ENCODE measurements at regions not wholly inside any gene's neighbourhood (a gene's known extent, or its start where the extent isn't known, plus 50 kb on each side); places are given as distances from the start of the nearest gene placed in this dataset.
"Not testable (repeated sequence)": the region's sequence is repeated elsewhere in the genome, so short reads cannot be mapped to it uniquely, and the experiment has no call there.

DNA sequence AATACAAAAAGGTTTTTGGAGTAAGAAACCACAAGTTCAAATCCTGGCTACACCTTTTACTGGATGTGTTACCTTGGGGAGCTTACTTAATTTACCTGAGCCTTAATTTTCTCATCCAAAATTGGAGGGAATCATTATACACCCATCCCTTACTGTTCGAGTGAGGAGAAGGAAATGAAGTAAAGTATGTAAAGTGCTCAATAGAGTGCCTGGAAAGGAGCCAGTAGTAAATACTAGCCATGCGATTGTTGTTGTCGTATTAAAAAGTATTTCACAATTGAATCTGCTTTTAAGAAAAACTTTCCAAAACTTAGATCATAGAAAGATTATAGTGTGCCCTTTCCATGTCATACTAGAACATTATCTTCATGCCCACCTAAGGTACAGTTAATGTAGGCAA, 124.5 kb downstream of the ATXN3L start:
- no peaks in the 10 kb centered on the region for H3K36me3 ChIP-seq
- H3K4me1 ChIP-seq: no peaks in the 10 kb centered on the region
- H3K9me3 ChIP-seq: no peaks in the 10 kb centered on the region
- no peak for DNase-seq (ENCODE audit: low spot score in 2 of 2)
- H3K27ac ChIP-seq: no peak overlapping the region
- intact Hi-C loops (cut with DNase I; ENCODE audit: low total_unique reads): no loop called here
- no peak overlapping the region for H3K4me3 ChIP-seq
- H3K27me3 ChIP-seq: peaks cover 0 to 4% of the 10 kb centered on the region in 2 donors
- TF ChIP-seq POLR2AphosphoS5 (IDR thresholded peaks at IDR 0.05) (no peak), POLR2A (IDR thresholded peaks at IDR 0.05) (no peak)
- TF ChIP-seq, protein P1, sequence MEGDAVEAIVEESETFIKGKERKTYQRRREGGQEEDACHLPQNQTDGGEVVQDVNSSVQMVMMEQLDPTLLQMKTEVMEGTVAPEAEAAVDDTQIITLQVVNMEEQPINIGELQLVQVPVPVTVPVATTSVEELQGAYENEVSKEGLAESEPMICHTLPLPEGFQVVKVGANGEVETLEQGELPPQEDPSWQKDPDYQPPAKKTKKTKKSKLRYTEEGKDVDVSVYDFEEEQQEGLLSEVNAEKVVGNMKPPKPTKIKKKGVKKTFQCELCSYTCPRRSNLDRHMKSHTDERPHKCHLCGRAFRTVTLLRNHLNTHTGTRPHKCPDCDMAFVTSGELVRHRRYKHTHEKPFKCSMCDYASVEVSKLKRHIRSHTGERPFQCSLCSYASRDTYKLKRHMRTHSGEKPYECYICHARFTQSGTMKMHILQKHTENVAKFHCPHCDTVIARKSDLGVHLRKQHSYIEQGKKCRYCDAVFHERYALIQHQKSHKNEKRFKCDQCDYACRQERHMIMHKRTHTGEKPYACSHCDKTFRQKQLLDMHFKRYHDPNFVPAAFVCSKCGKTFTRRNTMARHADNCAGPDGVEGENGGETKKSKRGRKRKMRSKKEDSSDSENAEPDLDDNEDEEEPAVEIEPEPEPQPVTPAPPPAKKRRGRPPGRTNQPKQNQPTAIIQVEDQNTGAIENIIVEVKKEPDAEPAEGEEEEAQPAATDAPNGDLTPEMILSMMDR (IDR thresholded peaks at IDR 0.05): no peak

DNA sequence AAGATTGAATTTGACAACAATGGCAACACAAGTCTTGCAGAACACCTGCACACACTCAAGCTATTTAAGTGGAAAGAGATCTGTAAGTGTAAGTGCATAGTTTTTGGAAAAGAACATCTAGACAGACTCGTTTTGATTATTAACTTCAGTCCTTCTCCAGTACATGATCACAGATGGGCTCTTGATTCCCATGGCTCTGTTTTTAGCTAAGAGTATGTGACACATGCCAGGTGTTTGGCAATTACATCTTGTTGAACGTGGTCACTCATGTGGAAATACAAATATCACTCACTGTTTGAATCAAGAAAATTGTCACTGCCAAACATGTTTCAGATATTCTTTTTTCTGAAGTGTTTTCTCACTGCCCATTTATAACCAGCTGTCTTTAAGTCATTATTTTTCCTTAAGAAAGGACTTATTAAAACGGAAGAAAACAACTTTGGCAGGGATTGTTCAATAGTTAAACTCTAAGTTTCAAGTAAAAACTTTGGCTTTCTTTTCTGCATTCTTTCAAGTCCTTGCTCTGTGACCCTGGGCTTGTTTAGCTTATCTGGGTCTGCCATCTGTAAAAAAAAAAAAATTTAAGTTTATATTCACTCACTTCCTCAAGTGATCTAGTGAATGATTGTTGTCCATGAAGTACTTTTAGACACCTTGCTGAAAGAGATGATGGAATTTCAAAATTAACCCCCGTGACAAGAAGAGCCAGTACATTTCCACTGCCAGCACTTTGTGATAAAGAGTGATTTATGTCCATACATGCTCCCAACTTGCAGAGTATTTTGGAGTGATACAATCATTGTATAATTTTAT, 125.4 kb downstream of the ATXN3L start:
- TF ChIP-seq POLR2A (IDR thresholded peaks at IDR 0.05) (no peak), POLR2AphosphoS5 (IDR thresholded peaks at IDR 0.05) (no peak)
- TF ChIP-seq, protein P1 (IDR thresholded peaks at IDR 0.05): no peak
- Histone ChIP-seq H3K4me1 (no peaks in the 10 kb centered on the region), H3K9me3 (no peaks in the 10 kb centered on the region), H3K27ac (no peak overlapping the region), H3K4me3 (no peak overlapping the region), H3K27me3 (no peaks in the 10 kb centered on the region), H3K36me3 (no peaks in the 10 kb centered on the region)
- no peak for DNase-seq (ENCODE audit: low spot score in 2 of 2)
- intact Hi-C loops (cut with DNase I; ENCODE audit: low total_unique reads): no loop called here

DNA sequence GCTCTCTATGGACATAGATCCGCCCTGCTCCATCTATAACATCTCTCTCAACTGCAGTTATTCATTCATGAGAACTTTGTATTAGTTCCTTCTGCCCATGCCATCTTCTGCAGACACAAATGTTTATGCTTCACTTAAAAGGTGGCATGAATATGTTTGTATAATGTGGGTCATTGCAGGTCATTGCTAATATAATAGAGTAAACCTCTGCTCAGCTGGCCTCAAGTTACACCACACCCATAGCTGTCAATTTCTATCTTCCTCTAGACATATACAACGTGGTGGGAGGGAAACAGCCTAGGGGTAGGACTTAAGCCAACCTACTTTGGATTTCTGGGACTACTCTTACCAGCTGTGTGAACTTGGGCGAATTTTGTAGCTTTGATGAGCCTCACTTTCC, 129.8 kb downstream of the ATXN3L start:
- H3K9me3 ChIP-seq: no peaks in the 10 kb centered on the region
- no peak overlapping the region for H3K27ac ChIP-seq
- no peaks in the 10 kb centered on the region for H3K36me3 ChIP-seq
- no peaks in the 10 kb centered on the region for H3K4me1 ChIP-seq
- DNase-seq (ENCODE audit: low spot score in 2 of 2): no peak
- H3K4me3 ChIP-seq: no peak overlapping the region
- TF ChIP-seq POLR2AphosphoS5 (IDR thresholded peaks at IDR 0.05) (no peak), POLR2A (IDR thresholded peaks at IDR 0.05) (no peak)
- TF ChIP-seq, protein P1 (IDR thresholded peaks at IDR 0.05): no peak
- intact Hi-C loops (cut with DNase I; ENCODE audit: low total_unique reads): no loop called here
- peaks cover 0 to 7% of the 10 kb centered on the region in 2 donors for H3K27me3 ChIP-seq

DNA sequence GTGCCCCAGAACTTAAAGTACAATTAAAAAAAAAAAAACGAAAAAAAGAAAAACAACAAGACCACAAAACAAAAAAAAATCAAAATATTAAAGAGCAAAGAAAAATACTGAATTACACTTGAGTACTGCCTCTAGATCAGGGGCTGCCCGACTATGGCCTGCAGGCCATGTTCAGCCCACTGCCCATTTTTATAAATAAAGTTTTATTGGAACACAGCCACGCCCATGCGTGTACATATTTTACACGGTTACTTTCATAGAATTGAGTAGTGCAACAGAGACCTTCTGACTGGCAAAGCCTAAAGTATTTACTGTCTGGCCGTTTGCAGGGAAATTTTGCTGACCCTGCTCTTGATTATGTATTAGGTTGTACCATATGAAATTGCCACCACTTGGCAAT, 130.5 kb downstream of the ATXN3L start:
- H3K27me3 ChIP-seq: peaks cover 0 to 7% of the 10 kb centered on the region in 2 donors
- no peak overlapping the region for H3K27ac ChIP-seq
- no peaks in the 10 kb centered on the region for H3K9me3 ChIP-seq
- DNase-seq (ENCODE audit: low spot score in 2 of 2): no peak
- TF ChIP-seq POLR2A (IDR thresholded peaks at IDR 0.05): no peak
- TF ChIP-seq POLR2AphosphoS5 (IDR thresholded peaks at IDR 0.05): no peak
- TF ChIP-seq, protein P1 (IDR thresholded peaks at IDR 0.05): no peak
- H3K36me3 ChIP-seq: no peaks in the 10 kb centered on the region
- intact Hi-C loops (cut with DNase I; ENCODE audit: low total_unique reads): no loop called here
- H3K4me3 ChIP-seq: no peak overlapping the region
- H3K4me1 ChIP-seq: no peaks in the 10 kb centered on the region

DNA sequence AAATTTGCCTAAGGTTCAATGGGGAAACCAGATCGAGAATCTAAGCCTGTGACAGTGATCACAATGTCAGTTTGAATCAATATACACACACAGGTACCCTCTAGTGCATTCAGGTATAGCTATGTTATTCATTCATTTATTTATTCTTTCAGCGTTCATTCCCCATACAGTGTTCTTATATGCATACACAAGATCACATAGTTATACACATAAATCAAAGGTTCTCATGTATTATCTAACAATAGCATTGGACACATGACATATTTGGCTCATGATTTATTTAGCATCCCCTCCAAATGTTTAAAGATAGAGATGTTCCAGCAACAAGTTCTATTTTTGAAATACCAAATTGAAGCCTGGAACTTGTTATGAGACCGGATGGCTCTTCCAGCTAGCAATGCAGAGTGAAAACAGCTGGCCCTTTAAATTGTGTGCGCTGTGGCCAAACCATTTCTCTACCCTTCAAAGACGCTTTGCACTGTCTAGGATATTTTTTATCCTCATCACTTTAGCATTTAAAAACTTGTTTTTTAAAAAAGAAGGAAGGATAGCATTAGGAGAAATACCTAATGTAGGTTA, 131.0 kb downstream of the ATXN3L start:
- Histone ChIP-seq H3K4me3 (no peak overlapping the region), H3K9me3 (no peaks in the 10 kb centered on the region), H3K4me1 (no peaks in the 10 kb centered on the region), H3K36me3 (no peaks in the 10 kb centered on the region), H3K27ac (no peak overlapping the region), H3K27me3 (peaks cover 0 to 7% of the 10 kb centered on the region in 2 donors)
- TF ChIP-seq, protein P1 (IDR thresholded peaks at IDR 0.05): no peak
- no peak for TF ChIP-seq POLR2AphosphoS5 (IDR thresholded peaks at IDR 0.05)
- TF ChIP-seq POLR2A (IDR thresholded peaks at IDR 0.05): no peak
- intact Hi-C loops (cut with DNase I; ENCODE audit: low total_unique reads): no loop called here
- no peak for DNase-seq (ENCODE audit: low spot score in 2 of 2)

DNA sequence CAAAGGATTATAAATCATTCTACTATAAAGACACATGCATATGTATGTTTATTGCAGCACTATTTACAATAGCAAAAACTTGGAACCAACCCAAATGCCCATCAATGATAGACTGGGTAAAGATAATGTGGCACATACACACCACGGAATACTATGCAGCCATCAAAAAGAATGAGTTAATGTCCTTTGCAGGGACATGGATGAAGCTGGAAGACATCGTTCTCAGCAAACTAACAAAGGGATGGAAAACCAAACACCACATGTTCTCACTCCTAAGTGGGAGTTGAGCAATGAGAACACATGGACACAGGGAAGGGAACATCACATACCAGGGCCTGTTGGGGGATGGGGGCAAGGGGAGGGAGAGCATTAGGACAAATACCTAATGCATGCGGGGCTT, 133.2 kb downstream of the ATXN3L start:
- H3K9me3 ChIP-seq; H3K4me3 ChIP-seq; H3K4me1 ChIP-seq; DNase-seq (ENCODE audit: low spot score in 2 of 2); H3K27ac ChIP-seq; intact Hi-C loops (cut with DNase I; ENCODE audit: low total_unique reads); H3K36me3 ChIP-seq: not testable (repeated sequence)
- peaks cover 0 to 13% of the 10 kb centered on the region in 2 donors for H3K27me3 ChIP-seq
